GM21737 (cell line): ENCODE measurements at regions not wholly inside any gene's neighbourhood (a gene's known extent, or its start where the extent isn't known, plus 50 kb on each side); places are given as distances from the start of the nearest gene placed in this dataset.
A peak's percentile ranks its signal among the peaks of the same experiment; 100 is the strongest.
"Not testable (repeated sequence)": the region's sequence is repeated elsewhere in the genome, so short reads cannot be mapped to it uniquely, and the experiment has no call there.

Experiments used
- ATAC-seq: cut with Tn5 transposase; IDR thresholded peaks from one replicate; pipeline ENCODE4 v1.9.1; 2021; ENCODE audit warnings: mild to moderate bottlenecking, moderate library complexity; ENCODE audit not compliant: unreplicated experiment

GRCh38 chr17:51347851-51348584 lies 87.7 kb downstream of the UTP18 start:
- no peak for ATAC-seq

GRCh38 chr17:51351080-51351479 lies 90.7 kb downstream of the UTP18 start:
- ATAC-seq, result no peak

- ATAC-seq, result no peak
These were observed 91.5 kb downstream of the UTP18 start for GRCh38 chr17:51351890-51352289.

- no peak for ATAC-seq
These were observed 92.5 kb downstream of the UTP18 start for GRCh38 chr17:51352798-51353197.

GRCh38 chr17:51353296-51353695 lies 93.0 kb downstream of the UTP18 start:
- ATAC-seq, result no peak

GRCh38 chr17:51354936-51355335 lies 94.6 kb downstream of the UTP18 start:
- no peak for ATAC-seq

GRCh38 chr17:51355441-51356410 lies 95.4 kb downstream of the UTP18 start:
- no peak for ATAC-seq

- ATAC-seq, result no peak
These were observed 98.7 kb downstream of the UTP18 start for GRCh38 chr17:51359055-51359454.

GRCh38 chr17:51362811-51363585 lies 102.7 kb downstream of the UTP18 start:
- no peak for ATAC-seq

GRCh38 chr17:51365090-51365489 lies 104.7 kb downstream of the UTP18 start:
- no peak for ATAC-seq

GRCh38 chr17:51366866-51367265 lies 106.5 kb downstream of the UTP18 start:
- no peak for ATAC-seq

GRCh38 chr17:51367836-51368235 lies 107.5 kb downstream of the UTP18 start:
- ATAC-seq, result not testable (repeated sequence)

GRCh38 chr17:51371732-51372151 lies 111.4 kb downstream of the UTP18 start:
- ATAC-seq, result no peak

GRCh38 chr17:51372345-51373004 lies 112.1 kb downstream of the UTP18 start:
- ATAC-seq, result peak; percentile 86

- no peak for ATAC-seq
These were observed 113.3 kb downstream of the UTP18 start for GRCh38 chr17:51373489-51374152.

GRCh38 chr17:51374209-51374608 lies 113.9 kb downstream of the UTP18 start:
- ATAC-seq, result no peak

GRCh38 chr17:51375771-51376170 lies 115.4 kb downstream of the UTP18 start:
- ATAC-seq, result no peak

- no peak for ATAC-seq
These were observed 116.4 kb downstream of the UTP18 start for GRCh38 chr17:51376739-51377138.

- no peak for ATAC-seq
These were observed 120.9 kb downstream of the UTP18 start for GRCh38 chr17:51381262-51381661.

- ATAC-seq, result no peak
These were observed 124.9 kb downstream of the UTP18 start for GRCh38 chr17:51385208-51385607.
